GM23338 (cell line): ENCODE measurements at regions not wholly inside any gene's neighbourhood (a gene's known extent, or its start where the extent isn't known, plus 50 kb on each side); places are given as distances from the start of the nearest gene placed in this dataset.
A peak's percentile ranks its signal among the peaks of the same experiment; 100 is the strongest.

ENCODE experiments used
- ATAC-seq: fragments of 200-7000 bp; cut with Tn5 transposase; 3 replicates; pipeline ENCODE4 v1.9.1; 2020
- DNase-seq: peaks from one replicate; pipeline ENCODE4 v3.0.0-alpha.2; 2015; ENCODE audit warnings: low spot score
- H2AFZ ChIP-seq: fragments of 200-600 bp; sonication (generic); 2 replicates; pipeline ENCODE4 v1.8.0; 2016; ENCODE audit warnings: antibody characterized with exemption, mild to moderate bottlenecking, moderate library complexity
- H3F3A ChIP-seq: fragments of 200-600 bp; sonication (generic); replicated peaks from 2 replicates; pipeline ENCODE4 v1.8.0; 2017; ENCODE audit warnings: antibody characterized with exemption, mixed run types, low read depth
- H3K27ac ChIP-seq: fragments of 200-600 bp; sonication (generic); 2 replicates; pipeline ENCODE4 v1.6.1; 2016; ENCODE audit warnings: low read depth
- H3K27me3 ChIP-seq: fragments of 200-600 bp; sonication (generic); 2 replicates; pipeline ENCODE4 v1.8.0; 2016; ENCODE audit warnings: mild to moderate bottlenecking, mixed run types, moderate library complexity; ENCODE audit not compliant: insufficient read depth
- H3K36me3 ChIP-seq: fragments of 200-600 bp; sonication (generic); 2 replicates; pipeline ENCODE4 v1.8.0; 2016; ENCODE audit warnings: mild to moderate bottlenecking; ENCODE audit not compliant: insufficient read depth
- H3K4me1 ChIP-seq: fragments of 200-600 bp; sonication (generic); 2 replicates; pipeline ENCODE4 v1.8.0; 2016; ENCODE audit warnings: mild to moderate bottlenecking, moderate library complexity; ENCODE audit not compliant: insufficient read depth
- H3K4me2 ChIP-seq: fragments of 200-600 bp; sonication (generic); 2 replicates; pipeline ENCODE4 v1.7.1; 2017; ENCODE audit warnings: mixed run types
- H3K4me3 ChIP-seq: fragments of 200-600 bp; sonication (generic); 2 replicates; pipeline ENCODE4 v1.6.1; 2016; ENCODE audit warnings: mixed run types
- H3K79me2 ChIP-seq: fragments of 200-600 bp; sonication (generic); replicated peaks from 2 replicates; pipeline ENCODE4 v1.8.0; 2017; ENCODE audit warnings: mild to moderate bottlenecking; ENCODE audit not compliant: insufficient read depth
- H3K9me2 ChIP-seq: fragments of 200-600 bp; sonication (generic); 2 replicates; pipeline ENCODE4 v1.8.0; 2017; ENCODE audit not compliant: insufficient read depth
- H4K20me1 ChIP-seq: fragments of 200-600 bp; sonication (generic); replicated peaks from 2 replicates; pipeline ENCODE4 v1.8.0; 2017; ENCODE audit warnings: mild to moderate bottlenecking; ENCODE audit not compliant: insufficient read depth
- H3K27ac Mint-ChIP-seq: 2 replicates; pipeline ENCODE4 v1.8.0; 2020; ENCODE audit warnings: inconsistent platforms, mild to moderate bottlenecking, moderate library complexity, mixed read lengths
- H3K27me3 Mint-ChIP-seq: 3 replicates; pipeline ENCODE4 v1.8.0; 2022; ENCODE audit warnings: low read depth, mild to moderate bottlenecking, moderate library complexity, mixed read lengths, inconsistent platforms; ENCODE audit not compliant: insufficient read depth, poor library complexity
- H3K36me3 Mint-ChIP-seq: 3 replicates; pipeline ENCODE4 v1.8.0; 2021; ENCODE audit warnings: low read depth, mild to moderate bottlenecking, inconsistent platforms, moderate library complexity, mixed read lengths
- H3K4me1 Mint-ChIP-seq: 3 replicates; pipeline ENCODE4 v1.8.0; 2020; ENCODE audit warnings: mild to moderate bottlenecking, inconsistent platforms, mixed read lengths
- H3K4me3 Mint-ChIP-seq: 3 replicates; pipeline ENCODE4 v1.8.0; 2021; ENCODE audit warnings: moderate library complexity, mild to moderate bottlenecking, inconsistent platforms, mixed read lengths
- H3K9me3 Mint-ChIP-seq: 3 replicates; pipeline ENCODE4 v1.8.0; 2020; ENCODE audit warnings: moderate library complexity, mild to moderate bottlenecking, inconsistent platforms, mixed read lengths
- CREB1 ChIP-seq: fragments of 250-450 bp; sonication (Bioruptor Pico); IDR thresholded peaks from 2 replicates; pipeline ENCODE4 v1.5.0; 2020; ENCODE audit warnings: low read depth, mild to moderate bottlenecking, moderate library complexity
- POLR2AphosphoS5 ChIP-seq: IDR thresholded peaks from 2 replicates; pipeline ENCODE4 v1.6.1; 2016; ENCODE audit warnings: antibody characterized with exemption, low read depth
- STAT1 ChIP-seq: IDR thresholded peaks from one replicate; pipeline ENCODE4 v1.6.1; 2016; ENCODE audit warnings: antibody characterized with exemption; ENCODE audit not compliant: unreplicated experiment
- TF ChIP-seq, protein P1 (sequence below): fragments of 250-450 bp; sonication (Bioruptor Pico); IDR thresholded peaks from 2 replicates; pipeline ENCODE4 v1.5.0; 2020; ENCODE audit warnings: mild to moderate bottlenecking, moderate library complexity
- TF ChIP-seq, protein P2 (sequence below): IDR thresholded peaks from 2 replicates; pipeline ENCODE4 v1.6.1; 2016; ENCODE audit warnings: antibody characterized with exemption

GRCh38 chr12:60834372-60834771, 1238.5 kb downstream of the SLC16A7 start (continued):
- TF ChIP-seq, protein P1, sequence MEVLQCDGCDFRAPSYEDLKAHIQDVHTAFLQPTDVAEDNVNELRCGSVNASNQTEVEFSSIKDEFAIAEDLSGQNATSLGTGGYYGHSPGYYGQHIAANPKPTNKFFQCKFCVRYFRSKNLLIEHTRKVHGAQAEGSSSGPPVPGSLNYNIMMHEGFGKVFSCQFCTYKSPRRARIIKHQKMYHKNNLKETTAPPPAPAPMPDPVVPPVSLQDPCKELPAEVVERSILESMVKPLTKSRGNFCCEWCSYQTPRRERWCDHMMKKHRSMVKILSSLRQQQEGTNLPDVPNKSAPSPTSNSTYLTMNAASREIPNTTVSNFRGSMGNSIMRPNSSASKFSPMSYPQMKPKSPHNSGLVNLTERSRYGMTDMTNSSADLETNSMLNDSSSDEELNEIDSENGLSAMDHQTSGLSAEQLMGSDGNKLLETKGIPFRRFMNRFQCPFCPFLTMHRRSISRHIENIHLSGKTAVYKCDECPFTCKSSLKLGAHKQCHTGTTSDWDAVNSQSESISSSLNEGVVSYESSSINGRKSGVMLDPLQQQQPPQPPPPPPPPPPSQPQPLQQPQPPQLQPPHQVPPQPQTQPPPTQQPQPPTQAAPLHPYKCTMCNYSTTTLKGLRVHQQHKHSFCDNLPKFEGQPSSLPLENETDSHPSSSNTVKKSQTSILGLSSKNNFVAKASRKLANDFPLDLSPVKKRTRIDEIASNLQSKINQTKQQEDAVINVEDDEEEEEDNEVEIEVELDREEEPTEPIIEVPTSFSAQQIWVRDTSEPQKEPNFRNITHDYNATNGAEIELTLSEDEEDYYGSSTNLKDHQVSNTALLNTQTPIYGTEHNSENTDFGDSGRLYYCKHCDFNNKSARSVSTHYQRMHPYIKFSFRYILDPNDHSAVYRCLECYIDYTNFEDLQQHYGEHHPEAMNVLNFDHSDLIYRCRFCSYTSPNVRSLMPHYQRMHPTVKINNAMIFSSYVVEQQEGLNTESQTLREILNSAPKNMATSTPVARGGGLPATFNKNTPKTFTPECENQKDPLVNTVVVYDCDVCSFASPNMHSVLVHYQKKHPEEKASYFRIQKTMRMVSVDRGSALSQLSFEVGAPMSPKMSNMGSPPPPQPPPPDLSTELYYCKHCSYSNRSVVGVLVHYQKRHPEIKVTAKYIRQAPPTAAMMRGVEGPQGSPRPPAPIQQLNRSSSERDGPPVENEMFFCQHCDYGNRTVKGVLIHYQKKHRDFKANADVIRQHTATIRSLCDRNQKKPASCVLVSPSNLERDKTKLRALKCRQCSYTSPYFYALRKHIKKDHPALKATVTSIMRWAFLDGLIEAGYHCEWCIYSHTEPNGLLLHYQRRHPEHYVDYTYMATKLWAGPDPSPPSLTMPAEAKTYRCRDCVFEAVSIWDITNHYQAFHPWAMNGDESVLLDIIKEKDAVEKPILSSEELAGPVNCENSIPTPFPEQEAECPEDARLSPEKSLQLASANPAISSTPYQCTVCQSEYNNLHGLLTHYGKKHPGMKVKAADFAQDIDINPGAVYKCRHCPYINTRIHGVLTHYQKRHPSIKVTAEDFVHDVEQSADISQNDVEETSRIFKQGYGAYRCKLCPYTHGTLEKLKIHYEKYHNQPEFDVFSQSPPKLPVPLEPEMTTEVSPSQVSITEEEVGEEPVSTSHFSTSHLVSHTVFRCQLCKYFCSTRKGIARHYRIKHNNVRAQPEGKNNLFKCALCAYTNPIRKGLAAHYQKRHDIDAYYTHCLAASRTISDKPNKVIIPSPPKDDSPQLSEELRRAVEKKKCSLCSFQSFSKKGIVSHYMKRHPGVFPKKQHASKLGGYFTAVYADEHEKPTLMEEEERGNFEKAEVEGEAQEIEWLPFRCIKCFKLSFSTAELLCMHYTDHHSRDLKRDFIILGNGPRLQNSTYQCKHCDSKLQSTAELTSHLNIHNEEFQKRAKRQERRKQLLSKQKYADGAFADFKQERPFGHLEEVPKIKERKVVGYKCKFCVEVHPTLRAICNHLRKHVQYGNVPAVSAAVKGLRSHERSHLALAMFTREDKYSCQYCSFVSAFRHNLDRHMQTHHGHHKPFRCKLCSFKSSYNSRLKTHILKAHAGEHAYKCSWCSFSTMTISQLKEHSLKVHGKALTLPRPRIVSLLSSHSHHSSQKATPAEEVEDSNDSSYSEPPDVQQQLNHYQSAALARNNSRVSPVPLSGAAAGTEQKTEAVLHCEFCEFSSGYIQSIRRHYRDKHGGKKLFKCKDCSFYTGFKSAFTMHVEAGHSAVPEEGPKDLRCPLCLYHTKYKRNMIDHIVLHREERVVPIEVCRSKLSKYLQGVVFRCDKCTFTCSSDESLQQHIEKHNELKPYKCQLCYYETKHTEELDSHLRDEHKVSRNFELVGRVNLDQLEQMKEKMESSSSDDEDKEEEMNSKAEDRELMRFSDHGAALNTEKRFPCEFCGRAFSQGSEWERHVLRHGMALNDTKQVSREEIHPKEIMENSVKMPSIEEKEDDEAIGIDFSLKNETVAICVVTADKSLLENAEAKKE (CRISPR knock-in tag): no peak
- no peak for TF ChIP-seq POLR2AphosphoS5

GRCh38 chr12:60834806-60835205, 1239.0 kb downstream of the SLC16A7 start:
- H3K27me3 Mint-ChIP-seq: no peaks in the 10 kb centered on the region
- no peak overlapping the region for H3K4me3 Mint-ChIP-seq
- no peaks in the 10 kb centered on the region for H3K36me3 Mint-ChIP-seq
- Histone ChIP-seq H3K4me1 (peaks cover 7% of the 10 kb centered on the region), H3K9me2 (no peaks in the 10 kb centered on the region), H3K27me3 (no peaks in the 10 kb centered on the region), H3K4me3 (no peak overlapping the region), H3K27ac (no peak overlapping the region), H3K79me2 (no peaks in the 10 kb centered on the region), H2AFZ (no peak overlapping the region), H4K20me1 (no peaks in the 10 kb centered on the region), H3K36me3 (no peaks in the 10 kb centered on the region), H3F3A (no peaks in the 10 kb centered on the region), H3K4me2 (no peak overlapping the region)
- H3K27ac Mint-ChIP-seq: no peak overlapping the region
- H3K4me1 Mint-ChIP-seq: peaks cover 16% of the 10 kb centered on the region
- ATAC-seq (peak; percentile 97), DNase-seq (peak; percentile 55)
- TF ChIP-seq POLR2AphosphoS5 (no peak), CREB1 (CRISPR knock-in tag) (no peak), STAT1 (no peak)
- TF ChIP-seq, protein P2, sequence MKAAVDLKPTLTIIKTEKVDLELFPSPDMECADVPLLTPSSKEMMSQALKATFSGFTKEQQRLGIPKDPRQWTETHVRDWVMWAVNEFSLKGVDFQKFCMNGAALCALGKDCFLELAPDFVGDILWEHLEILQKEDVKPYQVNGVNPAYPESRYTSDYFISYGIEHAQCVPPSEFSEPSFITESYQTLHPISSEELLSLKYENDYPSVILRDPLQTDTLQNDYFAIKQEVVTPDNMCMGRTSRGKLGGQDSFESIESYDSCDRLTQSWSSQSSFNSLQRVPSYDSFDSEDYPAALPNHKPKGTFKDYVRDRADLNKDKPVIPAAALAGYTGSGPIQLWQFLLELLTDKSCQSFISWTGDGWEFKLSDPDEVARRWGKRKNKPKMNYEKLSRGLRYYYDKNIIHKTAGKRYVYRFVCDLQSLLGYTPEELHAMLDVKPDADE: no peak
- H3K9me3 Mint-ChIP-seq: no peaks in the 10 kb centered on the region
